Kidney glomerular epithelial cell (primary cell): ENCODE measurements at regions not wholly inside any gene's neighbourhood (a gene's known extent, or its start where the extent isn't known, plus 50 kb on each side); places are given as distances from the start of the nearest gene placed in this dataset.
"Not testable (repeated sequence)": the region's sequence is repeated elsewhere in the genome, so short reads cannot be mapped to it uniquely, and the experiment has no call there.

Source experiments
- DNase-seq: peaks from one replicate; lab custom pipeline; 2025; lab: John Stamatoyannopoulos, UW

DNA sequence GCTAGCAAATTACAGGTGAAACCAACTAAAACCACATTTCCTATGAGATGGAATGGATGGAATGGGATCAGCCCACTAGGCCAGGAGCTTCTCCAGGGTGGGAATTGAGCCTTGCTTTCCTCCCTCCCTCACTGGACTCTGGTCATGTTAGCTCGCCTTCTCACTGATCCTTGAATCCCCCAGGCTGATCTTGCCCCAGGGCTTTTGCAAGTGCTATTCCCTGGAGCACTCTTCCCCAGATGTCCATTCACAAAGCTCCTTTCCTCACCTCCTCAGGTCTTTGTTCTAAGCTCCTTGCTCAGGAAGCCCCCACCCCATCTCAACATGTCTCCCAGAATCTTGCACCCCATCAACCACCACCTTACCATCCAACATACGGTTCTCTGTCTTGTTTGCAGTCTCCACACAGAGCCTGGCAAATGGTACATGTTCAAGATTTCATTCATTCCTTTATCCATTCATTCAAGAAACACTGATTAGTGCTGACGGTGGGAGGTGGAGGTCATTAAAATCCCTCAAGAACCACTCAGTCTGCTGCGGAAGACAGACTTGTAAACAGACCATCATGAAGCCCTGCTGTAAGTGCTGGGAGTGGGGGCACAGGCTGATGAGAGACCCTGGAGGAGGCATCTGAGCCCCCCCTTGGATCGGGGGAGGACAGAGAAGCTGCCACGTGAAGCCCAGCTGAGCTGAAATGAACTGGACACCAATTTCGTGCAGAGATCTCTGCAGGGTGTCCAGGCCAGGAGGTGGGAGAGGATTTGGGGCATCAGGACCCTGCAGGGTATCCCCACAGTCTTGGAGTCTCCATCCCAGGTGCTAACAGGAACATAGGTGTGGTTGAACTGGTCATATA, 141.7 kb downstream of the BARX1 start:
- DNase-seq: no peak

GRCh38 chr9:93812410-93812668, 142.8 kb downstream of the BARX1 start:
- DNase-seq: no peak

DNA sequence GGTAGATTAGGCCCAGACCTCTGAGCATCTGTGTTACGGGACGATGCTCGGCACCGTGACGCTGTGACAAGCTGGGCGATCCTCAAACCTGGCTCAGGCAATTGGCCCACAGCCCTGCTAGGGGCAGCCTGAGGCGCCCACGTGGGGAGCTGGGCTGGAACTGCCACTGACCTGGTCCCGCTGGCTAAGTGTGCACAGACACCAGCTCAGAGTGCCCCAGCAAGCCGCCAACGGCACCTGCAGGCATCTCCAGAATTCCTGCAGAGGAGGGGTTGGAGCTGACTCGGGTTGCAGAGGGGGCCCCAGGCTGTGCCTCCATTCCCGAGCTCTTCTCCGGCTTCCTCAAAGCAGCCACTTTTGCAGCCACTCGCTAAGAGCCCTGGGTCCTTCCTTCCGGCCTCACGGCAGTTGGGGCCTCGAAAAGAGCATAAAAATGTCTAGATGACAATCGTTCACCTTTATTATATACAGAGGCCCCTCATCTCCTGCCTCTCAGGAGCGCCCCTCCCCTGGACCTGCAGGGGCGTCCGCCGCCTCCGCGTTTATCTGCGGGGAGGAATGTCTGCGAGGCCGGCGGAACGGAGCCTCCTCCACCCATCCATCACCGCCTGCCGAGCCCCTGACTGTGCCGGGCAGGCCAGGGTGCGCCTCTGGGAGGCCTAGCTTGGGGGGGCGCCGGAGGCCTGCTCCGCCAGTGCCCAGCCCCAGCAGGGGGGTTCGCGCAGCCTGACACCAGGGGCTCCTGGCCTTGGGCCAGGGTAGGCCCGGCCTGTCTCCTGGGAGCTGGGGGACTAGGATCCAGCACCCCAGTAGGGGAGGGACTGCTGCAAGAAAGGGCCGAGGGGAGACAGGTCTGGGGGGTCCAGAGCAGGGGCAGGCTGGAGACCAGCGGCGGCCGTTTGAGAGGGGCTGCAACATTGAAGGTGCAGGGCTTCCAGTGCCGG, 144.9 kb downstream of the BARX1 start:
- DNase-seq: no peak

DNA sequence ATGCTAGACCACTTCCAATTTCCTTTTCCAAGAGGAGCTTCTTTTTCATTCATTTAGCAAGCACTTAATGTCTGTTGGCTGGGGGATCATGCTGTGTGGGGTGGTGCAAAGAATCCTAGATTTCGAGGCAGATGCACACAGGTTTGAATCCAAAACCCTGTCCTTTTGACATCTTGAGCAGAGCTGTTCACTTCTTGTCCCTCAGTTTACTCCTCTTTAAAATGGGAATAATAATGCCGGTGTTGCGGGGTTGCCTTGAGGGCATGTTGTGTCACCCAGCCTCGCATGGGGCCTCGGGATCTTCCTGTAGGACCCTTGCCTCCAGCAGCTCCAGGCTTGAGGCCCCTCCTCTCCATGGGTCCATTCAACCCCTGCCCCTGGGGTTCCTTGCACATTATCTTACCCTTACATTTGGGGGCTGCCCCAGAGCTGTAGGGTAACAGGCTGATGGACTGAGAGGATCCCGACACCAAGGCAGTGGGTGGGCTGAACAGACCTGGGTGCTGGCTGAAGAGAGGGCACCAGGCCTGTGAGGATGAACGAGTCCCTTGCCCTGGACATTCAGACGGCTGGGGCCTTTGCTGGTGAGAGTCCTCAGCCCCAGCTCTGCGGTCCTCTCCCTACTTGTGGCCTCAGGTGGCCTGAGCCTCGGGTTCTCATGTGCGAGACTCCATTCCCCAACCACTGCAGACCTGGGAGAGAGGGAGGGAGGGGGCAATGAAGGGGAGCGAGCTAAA, 145.8 kb downstream of the BARX1 start:
- DNase-seq: no peak

DNA sequence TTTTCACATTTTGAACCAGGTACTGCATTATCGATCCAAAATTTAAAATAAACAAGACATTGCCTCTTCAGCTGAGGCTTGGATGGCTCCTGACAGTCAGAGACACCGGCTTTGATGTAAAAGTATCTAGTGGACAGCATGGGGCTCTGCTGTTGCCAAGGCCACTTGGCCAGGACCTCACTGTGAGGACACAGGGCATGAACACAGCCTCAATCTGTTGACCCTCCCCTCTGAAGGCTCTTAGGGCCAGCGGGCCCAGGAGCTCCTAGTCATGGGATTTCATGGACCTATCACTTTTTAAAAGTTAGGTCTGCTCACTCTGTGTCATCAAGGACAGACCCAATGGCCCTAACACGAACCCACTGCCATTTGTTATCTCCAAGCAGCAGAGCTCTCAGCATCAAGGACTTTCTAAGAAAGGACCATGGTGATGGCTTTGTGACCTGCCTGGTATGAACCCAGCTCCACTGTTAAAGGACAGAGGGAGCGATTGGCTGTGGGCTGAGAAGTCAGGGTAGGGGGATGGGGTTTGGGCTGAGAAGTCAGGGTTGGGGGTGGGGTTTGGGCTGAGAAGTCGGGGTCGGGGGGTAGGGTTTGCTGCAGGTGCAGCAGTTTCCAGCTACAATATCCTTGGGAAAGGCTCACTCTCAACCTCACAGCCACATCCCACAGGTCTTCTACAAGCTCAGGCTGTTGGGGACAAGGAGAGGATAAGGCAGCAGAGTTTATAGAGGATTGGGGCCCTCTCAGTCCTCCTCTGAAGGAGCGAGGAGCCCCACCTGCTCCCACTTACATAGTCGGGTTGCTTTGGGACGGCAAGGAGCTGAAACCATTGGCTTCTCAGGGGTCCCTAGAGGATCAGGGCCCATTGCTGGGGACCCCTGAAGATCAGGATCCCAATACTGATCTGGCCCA, 146.8 kb downstream of the BARX1 start:
- no peak for DNase-seq

DNA sequence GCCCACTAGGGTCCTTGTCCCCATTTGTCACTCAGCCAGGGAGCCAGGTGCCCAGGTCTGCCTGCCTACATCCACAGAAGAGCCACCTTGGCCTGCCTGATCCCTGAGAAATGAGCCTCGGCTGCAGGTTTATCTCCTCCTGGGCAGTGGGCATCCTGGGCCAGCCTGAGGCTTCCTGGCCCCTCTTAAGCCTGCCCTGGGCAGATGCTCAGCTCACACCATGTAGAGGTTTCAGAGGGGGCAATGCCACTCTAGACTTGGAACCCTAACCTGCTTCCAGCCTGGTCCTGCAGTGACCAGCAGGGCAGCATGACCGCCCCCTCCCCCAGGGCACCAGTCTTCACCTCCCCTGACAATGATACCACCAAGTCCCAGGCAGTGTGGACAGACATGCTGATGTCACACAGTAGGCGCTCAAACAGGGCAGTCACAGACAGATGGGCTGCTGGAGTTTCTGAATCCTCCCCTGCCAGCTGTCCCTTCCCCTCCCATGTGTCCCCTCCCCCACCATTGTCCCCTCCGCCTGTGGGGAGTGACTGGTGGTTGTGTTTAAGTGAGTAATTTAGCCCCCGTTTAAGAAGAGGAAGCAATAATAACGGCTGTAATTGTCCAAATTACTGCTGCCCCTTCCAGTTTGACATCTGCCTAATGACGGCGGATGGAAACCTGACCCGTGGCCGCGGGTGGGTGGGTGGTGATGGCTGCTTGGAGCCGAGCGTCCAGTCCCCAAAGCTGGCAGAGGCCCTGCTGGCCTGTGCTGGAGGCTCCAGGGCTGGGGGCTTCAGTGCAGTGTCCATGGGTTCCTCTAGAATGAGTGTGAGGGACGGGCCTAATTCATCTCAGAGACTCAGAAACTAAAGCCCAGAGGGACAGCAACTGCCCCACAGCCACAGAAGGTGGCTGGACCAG, 147.7 kb downstream of the BARX1 start:
- DNase-seq: no peak

GRCh38 chr9:93801581-93802284, 153.4 kb downstream of the BARX1 start:
- DNase-seq: no peak

- no peak for DNase-seq
Measured at GRCh38 chr9:93801120-93801519, 154.0 kb downstream of the BARX1 start.

- no peak for DNase-seq
Measured at GRCh38 chr9:93792358-93792757, 162.8 kb downstream of the BARX1 start.

- DNase-seq: no peak
Measured at GRCh38 chr9:93786204-93786603, 169.0 kb downstream of the BARX1 start.

DNA sequence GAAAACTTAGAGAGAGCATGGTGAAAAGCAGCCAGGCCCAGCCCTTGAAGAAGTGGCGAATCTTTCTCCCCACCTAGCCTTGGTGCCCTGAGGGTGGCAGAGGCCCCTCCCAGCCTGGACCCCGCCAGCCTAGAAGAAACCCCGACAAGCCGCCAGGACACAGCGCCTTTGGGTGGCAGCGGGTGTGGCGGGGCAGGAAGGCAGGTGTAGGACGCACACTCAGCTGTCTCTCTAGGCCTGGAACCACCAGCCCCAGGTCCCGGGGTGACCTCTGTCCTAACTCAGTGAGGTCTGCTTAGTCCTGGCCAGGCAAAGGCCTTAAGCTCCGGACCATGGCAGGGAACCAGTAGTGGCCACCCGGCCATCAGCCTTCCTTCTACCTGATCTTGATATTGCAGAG, 178.3 kb downstream of the BARX1 start:
- DNase-seq: no peak

GRCh38 chr9:93776256-93776655, 178.9 kb downstream of the BARX1 start:
- DNase-seq: no peak

DNA sequence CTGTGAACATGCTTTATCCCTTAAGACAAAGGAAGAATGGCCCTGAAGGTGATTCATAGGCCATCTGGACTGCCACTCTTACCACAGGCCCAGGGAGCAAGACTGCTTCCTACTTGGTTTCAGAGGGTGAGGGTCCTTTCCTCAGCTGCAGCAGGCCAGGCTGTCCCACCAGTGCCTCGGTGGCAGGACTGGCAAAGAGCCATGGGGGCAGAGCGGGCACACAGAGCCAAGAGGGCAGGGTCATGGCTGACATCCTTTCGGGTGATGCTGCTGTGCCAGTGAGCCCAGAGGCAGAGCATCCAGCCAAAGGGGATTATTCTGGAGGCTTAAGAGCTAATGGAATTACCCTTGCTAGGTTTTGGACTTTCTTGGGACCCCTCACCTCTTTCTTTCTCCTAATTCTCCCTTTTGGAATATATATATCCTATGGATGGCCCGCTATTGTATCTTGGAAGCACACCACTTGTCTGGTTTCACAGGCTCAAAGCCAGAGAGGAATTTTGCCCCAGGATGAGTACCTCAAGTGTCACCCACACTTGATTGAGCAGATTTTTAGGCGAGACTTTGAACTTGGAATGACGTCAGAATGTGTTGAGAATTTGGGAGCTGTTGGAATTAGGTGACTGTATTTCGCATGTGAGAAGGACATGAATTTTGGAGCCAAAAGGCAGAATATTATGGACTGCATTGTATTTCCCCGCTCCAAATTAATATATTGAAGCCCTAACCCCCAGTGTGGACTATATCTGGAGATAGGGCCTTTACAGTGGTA, 180.6 kb downstream of the BARX1 start:
- no peak for DNase-seq

GRCh38 chr9:93771276-93771675, 183.9 kb downstream of the BARX1 start:
- DNase-seq: no peak

GRCh38 chr9:93761822-93762221, 185.4 kb downstream of the PHF2 start:
- DNase-seq: no peak

DNA sequence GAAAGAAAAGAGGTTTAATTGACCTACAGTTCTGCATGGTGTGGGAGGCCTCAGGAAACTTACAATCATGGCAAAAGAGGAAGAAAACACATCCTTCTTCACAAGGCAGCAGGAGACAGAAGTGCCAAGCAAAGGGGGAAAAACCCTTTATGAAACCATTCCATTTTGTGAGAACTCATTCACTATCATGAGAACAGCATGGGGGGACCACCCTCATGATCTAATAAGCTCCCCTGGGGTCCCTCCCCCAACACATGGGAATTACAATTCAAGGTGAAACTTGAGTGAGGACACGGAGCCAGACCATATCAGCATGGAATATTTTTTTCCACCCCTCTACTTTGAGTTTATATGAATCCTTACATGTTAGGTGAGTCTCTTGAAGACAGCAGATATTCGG, 173.7 kb downstream of the PHF2 start:
- DNase-seq: no peak

DNA sequence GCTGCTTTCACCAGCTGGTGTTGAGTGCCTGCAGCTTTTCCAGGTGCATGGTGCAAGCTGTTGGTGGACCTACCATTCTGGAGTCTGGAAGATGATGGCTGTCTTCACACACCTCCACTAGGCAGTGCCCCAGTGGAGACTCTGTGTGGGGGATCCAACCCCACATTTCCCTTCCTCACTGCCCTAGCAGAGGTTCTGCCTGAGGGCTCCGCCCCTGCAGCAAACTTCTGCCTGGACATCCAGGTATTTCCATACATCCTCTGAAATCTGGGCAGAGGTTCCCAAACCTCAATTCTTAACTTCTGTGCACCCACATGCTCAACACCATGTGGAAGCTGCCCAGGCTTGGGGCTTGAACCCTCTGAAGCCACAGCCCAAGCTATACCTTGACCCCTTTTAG, 172.4 kb downstream of the PHF2 start:
- not testable (repeated sequence) for DNase-seq

GRCh38 chr9:93731963-93732362, 155.6 kb downstream of the PHF2 start:
- DNase-seq: no peak

DNA sequence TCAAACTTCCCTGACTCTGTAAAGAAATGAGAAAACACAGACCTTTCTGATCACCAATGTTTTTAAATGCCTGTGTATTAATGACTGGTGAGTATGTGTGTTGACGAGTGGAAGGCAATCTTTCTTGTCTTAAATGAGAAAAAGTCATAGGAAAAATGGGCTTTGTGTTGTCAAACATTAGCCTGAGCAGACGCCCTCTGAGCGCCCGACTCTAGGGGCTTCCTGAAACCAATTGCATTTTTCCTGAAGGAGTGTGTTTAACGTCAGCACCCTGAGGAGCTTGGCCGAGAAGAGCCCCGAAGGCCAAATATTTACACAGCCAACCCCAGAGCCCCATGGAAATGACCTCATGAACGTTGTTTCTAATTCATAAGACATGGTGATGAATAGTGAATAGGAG, 154.3 kb downstream of the PHF2 start:
- no peak for DNase-seq
